SHP77 treated with DMSO at 0.1 percent for 48 hours (cell line): ENCODE measurements at regions not wholly inside any gene's neighbourhood (a gene's known extent, or its start where the extent isn't known, plus 50 kb on each side); places are given as distances from the start of the nearest gene placed in this dataset.

Experiments used
- DNase-seq: peaks from one replicate; lab custom pipeline; 2025; lab: John Stamatoyannopoulos, UW

DNA sequence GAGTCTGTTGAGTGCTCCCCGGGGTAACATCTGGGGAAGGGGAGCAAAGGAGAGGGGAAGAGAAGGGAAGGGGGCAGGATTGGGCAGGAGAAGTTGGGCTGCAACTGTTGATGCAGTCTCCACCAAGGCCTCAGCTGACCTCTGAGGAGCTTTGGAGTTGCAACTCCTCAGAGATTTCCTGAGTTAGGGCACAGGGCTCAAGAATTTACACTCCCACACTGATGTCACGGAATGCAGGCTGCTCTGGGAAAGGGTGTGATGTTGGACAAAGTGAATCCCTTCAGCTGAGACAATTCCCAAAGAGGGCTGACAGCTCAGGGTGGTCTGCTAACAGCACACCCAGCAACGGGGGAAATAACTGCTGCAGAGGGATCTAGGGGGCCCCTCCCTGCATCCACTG is 295.6 kb downstream of the PCNX1 start:
- no peak for DNase-seq

DNA sequence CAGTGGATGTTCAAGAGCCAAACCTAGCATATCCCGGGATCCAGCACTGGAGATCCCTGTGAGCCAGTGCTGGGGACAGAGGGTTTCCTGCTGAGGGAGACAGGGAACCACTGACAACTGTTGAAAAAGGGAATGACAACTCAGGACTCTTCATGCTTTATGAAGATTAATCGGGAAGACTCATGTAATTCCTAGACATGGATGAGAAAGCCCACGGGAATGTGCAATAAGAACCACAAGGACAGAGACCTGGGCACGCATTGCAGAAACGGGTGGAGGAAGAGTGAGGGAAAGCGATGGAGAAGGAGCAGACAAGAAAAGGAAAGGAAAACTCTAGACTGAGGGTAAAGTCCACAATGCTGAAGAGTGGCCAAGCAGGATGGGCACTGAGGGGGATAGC is 296.0 kb downstream of the PCNX1 start:
- no peak for DNase-seq

DNA sequence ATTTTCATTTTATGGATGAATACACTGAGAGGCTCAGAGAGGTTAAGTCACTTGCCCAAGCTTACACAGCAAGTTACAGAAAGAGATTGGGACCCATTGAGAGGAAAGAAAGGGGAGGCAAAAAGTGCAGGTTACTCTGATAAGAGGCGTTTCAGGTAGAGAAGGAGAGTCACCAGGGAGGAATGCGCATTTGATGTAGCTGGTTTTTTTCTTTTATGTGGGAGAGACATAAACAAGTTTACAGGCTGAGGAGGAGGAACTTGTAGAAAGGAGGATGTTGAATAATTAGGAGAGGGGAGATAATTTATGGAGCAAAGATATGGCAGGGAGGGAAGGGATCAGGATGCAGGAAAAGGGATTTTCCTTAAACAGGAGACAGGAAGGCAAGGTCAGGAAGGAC is 297.0 kb downstream of the PCNX1 start:
- DNase-seq: no peak

DNA sequence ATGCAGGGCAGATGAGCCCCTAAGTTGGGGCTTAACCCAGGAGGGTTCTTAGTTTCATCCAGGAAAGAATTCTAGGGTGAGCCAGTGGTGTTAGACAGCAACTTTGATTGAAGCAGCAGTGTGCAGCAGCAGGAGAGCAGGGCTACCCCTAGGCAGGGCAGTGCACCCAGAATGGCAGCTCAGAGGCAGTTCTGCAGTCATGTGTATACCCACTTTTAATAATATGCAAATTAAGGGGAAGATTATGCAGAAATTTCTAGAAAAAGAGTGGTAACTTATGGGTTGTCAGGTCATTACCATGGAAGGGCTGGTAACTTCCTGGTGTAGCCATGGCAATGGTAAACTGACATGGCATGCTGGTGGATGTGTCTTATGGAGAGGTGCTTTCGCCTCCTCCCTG is 297.5 kb downstream of the PCNX1 start:
- DNase-seq: no peak

DNA sequence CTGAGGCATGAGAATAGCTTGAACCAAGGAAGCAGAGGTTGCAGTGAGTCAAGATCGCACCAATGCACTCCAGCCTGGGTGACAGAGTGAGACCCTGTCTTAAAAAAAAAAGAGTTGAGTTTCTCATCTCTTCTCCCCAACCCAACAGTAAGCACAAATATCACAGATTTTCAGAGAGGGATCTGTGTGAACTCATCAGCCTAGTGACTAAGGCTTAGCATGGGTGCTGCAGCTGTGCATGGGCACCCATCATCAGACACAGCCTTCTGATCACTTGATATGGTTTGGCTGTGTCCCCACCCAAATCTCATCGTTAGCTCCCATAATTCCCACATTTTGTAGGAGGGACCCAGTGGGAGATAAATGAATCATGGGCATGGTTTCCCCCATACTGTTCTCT is 298.9 kb downstream of the PCNX1 start:
- DNase-seq: no peak

DNA sequence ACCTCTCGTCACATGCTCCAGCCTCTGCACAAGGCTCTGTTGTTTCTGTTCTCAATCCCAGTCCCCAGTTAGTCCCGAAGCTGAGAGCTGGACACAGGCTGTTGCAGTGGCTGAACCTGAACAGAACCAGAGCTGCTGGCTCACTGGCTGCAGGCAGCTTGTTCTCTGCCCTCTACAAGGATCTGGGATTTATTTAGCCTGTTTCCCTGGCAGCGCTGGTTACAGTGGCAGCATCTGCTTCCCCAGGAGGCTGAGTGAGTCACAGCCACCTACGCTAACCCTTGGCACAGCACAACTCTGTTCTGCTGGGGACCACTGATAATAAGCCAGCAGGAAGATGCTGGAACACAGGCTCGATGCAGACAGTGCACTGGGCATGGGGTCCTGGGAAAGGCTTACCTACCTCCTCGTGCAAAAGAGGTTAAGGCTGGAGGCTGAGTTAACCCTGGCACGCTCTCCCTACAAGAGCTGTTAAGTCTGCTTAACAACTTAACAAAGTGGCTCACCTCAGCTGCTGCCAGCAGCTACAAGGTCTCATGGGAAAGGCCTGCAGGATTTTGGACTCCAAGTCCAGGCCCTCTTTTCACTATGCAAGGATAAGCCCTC is 299.6 kb downstream of the PCNX1 start:
- no peak for DNase-seq

DNA sequence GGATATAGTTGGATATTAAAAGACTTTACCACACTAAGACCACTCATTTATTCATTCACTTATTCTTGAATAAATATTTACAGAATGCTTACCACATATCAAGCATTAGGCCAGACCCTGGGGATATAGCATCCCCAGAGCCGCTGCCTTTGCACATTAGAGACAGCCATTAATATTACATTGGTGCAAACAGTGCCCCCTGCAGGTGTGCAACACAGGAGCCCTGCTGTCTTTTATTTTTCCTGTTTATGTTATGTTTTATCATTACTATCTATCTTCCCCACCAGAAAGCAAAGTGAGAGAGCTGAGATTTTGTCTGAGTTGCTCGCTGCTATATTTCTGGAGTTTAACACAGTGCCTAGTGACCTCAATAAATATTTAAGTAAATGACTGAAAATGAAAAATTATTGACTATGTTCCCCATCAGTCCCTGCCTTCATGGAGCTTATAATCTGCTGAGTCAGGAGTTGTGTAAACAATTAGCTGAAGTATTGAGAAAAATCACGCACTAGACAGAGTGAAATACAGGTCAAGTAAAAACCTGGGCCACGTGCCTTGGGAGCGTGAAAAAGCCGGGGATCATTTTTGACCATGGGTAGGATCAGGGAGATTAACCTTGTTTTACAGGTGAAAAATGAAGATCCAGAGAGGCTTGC is 301.6 kb downstream of the PCNX1 start:
- no peak for DNase-seq

DNA sequence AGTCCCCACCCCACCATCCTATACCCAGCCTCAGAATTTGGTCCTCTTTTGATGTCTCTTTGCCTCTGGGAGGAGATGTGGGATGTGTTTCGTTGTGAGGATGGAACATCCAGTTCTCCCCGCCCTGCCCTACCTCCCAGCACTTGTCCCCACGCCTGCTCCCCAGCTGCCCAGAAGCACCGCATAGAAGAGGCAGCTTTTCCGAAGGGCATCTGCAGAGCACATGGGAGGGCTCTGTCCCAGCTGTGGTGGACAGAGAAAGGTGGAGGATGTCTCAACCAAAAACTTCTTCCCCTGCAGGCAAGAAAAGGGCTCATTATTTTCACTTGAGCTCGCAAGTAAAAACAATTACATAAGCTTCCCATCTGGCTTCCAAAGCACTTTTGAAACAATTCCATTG is 302.6 kb downstream of the PCNX1 start:
- no peak for DNase-seq

DNA sequence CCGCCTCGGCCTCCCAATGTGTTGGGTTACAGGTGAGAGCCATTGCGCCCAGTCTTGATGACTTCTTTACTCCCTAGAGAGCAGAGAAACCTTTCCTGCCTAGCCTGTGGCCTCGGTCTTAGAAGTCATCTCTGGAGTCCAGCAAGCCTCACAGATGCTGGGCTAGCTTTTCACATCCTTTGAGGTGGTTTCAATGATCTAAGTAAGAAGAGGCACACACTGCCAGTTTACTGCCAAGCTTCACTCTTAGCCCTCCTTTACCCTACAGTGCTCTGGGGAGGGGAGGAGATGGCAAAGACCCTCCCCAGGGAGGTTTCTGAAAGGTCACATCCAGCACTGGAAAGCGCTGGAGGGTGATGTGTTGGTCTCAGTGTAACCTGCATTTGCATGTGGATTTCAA is 304.8 kb downstream of the PCNX1 start:
- no peak for DNase-seq

DNA sequence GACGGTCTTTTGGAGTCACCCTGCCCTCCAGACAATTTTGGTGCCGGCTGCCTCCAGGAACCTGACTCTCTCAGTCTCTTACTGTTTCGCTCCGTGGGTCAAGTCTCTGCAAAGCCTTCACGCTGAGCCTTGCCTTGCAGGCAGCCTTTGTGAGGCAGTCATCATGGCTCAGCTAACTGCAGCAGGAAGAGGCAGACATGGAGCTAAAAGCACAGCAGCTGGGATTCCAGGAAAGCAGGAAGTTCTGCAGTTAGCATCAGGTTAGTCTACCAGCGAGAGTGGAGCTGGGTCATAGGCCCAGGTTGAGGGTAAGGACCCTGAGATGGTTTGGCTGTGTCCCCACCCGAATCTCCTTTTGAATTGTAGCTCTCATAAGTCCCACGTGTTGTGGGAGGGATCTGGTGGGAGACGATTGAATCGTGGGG is 305.4 kb downstream of the PCNX1 start:
- no peak for DNase-seq

DNA sequence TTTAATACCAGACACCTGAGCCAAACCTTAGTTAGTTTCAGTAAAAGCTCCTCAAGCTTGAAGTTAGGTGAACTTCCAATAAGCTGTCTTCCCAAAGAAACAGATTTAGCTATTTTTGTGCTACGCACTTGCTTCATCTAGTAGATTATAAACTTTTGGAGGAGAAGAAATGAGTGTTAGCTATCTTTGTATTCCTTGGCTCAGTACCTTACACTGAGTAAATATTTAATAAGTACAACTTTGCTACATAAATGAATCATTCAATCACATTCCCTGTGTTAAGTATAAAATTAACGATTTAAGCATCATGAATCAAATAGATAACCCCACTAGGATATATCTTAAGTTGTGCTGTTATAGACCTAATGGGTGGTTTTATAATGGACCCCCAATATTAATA is 307.0 kb downstream of the PCNX1 start:
- no peak for DNase-seq

DNA sequence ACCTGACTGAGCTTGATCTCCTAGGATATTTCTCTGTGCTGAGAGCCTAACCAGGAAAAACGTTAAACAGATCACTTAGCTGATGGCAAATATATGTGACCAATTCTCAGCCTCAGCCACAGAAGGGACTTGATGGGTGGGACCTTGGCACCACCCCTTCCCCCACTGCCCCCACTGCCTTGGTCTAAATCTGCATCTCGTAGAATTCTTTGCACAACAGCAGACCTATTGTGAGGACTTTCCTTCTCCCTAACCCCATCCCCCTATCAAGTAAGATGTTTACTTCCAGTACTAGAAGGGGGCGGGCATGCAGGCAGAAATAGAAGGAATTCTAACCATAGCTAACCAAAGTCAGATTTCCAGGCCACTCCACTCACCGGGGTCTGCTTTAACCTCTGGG is 313.2 kb downstream of the PCNX1 start:
- DNase-seq: no peak

DNA sequence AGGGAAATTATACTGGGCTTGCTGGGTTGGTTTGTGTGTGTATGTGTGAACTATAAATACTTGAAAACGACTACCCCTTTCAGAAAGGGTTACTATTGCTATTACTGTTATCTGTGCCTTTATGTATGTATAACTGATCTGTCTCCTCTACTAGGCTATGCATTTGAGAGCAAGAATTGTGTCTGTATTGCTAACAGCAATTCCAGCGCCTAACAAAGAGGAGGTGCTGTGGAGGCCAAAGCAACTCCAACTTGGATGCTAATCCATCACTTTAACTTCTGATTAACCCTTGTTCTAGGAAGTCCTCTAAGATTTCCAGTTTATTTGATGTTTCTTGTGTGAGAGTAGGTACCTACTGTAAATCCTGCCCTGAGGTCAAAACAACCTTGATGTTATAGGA is 313.9 kb downstream of the PCNX1 start:
- no peak for DNase-seq

DNA sequence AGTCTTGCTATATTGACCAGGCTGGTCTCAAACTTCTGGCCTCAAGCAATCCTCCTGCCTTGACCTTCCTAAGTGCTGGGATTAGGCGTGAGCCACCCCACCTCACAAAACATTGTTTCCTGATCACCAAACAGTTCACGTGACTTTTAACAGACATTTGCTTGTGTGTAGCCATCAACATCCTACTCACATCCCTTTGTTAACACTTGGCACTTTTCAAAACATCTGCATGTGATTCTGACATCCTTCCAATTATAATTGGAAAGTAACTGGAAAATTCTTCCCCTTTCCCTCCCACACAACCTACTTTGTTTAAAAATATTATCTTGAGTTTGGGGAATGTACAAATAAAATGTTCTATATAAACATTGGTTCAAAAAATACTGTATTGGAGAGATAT is 317.9 kb downstream of the PCNX1 start:
- DNase-seq: no peak

DNA sequence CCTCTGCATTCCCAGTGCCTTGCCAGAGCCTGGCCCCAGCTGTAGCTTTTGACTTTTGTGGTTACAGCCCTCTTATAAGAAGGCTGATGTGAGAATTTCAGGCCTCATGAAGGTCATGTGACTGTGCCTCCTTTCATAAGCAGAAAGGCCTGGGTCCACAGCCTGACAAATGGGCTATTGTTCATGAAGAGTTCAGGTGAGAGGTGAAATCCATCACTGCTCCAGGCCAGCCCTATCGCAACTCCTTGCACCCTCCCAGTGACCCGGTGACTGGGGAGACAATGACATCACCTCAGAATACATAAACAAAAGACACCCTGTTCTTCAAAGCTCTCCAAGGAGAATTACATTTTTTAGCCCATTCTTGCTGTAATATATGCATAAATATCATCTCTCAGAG is 321.5 kb downstream of the PCNX1 start:
- DNase-seq: no peak

DNA sequence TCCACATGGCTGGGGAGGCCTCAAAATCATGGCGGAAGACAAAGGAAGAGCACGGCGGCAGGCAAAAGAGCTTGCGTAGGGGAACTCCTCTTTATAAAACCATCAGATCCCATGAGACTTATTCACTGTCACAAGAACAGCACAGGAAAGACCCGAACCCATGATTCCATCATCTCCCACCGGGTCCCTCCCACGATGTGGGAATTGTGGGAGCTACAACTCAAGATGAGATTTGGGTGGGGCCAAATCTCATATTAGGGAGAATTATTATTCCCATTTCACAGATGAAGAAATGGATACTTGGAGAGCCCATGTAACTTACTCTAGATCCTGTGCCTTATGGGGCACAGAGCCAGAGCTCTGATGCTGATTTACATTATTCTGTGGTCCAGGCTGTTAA is 322.6 kb downstream of the PCNX1 start:
- no peak for DNase-seq

DNA sequence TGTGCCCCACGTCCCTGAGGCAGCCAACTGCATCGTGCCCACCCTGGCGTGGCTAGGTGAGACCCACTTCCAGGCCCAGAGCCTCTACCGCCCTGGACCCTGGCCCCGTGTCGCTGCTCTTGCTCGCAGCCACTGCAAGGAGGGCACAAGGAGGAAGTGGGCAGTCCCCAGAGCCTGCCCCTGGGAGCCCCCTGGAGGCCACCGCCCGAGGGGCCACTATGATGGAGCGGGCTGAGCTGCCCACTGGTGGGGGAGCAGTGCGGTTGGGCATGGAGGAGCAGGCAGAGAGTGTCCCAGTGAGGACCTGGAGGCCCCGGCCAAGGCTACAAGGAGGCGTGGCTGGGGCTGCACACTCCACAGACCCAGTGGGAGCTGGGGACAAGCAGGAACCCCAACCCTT is 323.6 kb downstream of the PCNX1 start:
- no peak for DNase-seq

DNA sequence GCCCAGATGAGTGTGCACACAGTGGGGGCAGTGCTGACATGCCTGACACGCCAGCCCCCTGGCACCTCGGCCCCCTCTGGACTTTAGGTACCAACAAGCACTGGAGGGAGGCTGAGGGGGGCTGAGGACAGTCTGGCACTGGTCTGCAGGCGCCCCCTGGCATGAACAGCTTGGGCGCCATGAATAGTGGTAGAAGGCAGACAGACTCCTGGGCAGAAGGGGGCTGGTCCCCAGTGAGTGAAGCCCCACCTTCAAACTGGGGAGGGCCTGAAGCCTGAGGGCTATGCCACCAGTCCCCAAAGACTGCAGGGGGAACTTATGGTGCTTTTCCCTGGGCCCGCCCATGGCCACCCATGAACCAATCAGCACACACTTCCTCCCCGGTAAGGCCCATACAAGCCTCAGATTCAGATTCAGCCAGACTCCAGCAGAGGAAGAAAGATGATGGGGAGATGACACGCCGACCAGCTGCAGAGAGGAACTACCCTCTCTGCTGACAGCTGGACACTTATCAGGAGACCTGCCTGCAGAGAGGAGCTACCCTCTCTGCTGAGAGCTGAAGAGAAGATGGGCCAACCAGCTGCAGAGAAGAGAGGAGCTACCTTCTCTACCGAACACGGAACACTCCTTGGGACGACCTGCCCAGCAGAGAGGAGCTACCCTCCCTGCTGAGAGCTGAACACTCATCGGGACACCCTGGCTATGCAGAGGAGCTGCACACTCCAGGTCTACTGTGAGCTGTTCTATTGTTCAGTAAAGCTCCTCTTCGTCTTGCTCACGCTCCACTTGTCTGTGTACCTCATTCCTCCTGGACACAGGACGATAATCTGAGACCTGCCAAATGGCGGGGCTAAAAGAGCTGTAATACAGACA is 324.5 kb downstream of the PCNX1 start:
- DNase-seq: peak; percentile 39

DNA sequence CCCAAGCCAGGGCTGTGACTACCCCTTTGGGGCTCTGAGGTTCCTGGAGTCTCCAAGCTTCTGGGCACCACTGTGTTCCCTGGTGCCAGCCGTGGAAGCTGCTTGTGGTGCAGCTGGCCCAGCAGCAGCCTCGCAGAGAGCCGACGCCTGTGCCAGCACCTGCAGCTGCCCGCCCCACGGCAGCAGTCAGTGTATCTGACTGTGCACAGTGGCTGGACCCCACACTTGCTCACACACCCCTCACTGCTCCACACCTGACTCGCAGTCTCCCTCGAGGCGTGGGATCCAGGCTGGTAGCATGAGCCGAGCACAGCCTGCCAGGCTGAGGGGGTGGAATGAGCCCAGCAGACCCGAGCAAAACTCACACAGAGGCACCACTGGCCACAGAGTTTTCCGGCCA is 325.2 kb downstream of the PCNX1 start:
- DNase-seq: no peak

DNA sequence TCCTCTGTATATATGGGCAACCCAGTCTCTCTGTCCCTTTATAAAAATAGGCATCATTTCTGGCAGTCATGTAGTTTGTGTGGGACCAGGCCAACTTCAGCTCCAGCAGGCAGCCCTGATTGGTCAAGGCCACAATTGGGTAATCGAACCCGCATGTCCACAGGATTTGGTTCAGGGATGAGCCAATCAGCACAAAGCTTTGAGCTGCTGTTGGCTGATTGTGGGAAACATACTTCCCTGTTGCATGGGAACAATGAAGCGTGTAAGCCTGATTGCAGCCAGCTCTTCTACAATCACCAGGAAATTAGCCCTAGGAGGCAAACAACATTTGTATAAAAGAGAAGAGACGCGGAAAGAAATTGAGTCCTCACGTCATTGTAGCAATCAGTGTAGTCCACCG is 328.6 kb downstream of the PCNX1 start:
- no peak for DNase-seq

DNA sequence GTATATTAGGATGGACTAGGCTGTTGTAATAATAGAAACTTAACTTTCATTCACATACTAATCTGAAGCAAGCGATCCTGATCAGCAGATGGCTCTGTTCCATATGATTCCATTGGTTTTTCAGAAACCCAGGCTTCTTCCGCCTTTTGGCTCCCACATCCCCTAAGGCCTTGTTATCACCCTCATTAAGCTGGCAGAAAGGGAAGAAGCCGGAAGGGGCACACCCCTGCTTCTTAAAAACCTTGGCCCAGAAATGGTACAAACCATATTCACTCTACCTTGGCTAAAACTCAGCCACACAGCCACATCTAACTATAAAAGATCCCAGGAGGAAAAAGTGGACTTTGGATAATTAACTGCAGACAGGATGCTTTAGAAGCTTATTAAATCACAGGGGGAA is 329.2 kb downstream of the PCNX1 start:
- DNase-seq: no peak

DNA sequence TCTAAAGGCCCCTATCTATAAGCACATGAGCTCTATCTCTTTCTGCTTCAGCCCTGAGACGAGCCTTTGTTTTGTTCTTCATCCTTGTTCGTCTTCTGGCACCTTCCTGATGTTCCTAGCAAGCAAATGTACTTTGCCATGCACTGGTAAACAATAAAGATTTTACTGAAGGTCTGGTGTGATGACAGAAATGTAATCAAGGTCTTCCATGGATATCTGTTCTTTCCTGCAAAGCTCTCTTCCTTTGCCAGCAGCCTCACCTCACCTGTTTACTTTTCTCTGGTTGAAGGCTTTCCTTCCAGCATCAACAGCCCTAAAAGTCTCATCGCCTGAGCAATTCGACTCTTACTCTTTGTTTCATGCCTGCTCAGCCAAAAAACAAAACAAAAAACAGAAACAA is 330.3 kb downstream of the PCNX1 start:
- no peak for DNase-seq

DNA sequence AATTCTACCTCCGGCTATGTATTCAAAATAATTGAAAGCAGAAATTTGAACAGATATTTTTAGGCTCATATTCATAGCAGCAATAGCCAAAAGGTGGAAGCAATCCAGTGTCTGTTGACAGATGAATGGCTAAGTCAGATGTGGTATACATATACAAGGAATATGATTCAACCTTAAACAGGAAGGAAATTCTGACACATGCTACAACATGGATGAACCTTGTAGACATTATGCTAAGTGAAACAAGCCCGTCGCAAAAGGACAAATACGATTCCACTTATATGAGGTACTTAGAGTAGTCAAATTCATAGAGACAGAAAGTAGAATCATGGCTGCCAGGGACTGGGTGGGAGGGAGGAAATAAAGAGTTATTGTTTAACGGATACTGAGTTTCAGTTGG is 331.6 kb downstream of the PCNX1 start:
- no peak for DNase-seq
